GM19099 (cell line): ENCODE measurements at regions not wholly inside any gene's neighbourhood (a gene's known extent, or its start where the extent isn't known, plus 50 kb on each side); places are given as distances from the start of the nearest gene placed in this dataset.

ENCODE experiments used
- POLR2A ChIP-seq: IDR thresholded peaks from 3 replicates; pipeline ENCODE4 v1.6.1; 2011; ENCODE audit warnings: low read depth; ENCODE audit not compliant: insufficient read length; ENCODE audit errors: extremely low read depth

GRCh38 chr10:31728698-31729224 is 199.9 kb downstream of the ARHGAP12 start:
- TF ChIP-seq POLR2A = no peak

- no peak for TF ChIP-seq POLR2A
These were observed 203.2 kb downstream of the ARHGAP12 start for GRCh38 chr10:31725436-31725835.

DNA sequence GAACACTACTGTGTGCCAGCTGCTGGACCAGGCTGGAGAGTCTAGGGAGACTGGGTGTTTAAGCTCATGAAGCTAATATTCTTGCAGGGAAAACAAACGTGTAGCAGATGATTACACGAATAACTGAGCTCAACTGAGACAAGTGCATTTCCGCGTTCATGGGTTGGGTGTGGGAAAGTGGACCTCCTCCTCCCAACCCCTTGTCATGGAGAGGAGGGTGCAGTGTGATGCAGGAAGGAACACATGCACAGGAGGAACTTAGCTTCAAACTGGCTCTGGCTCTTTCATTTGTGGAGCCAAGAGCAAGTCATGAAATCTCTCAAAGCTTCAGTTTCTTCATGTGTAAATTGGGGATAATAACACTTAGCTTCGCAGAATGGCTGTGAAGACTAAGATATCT is 204.3 kb downstream of the ARHGAP12 start:
- no peak for TF ChIP-seq POLR2A

DNA sequence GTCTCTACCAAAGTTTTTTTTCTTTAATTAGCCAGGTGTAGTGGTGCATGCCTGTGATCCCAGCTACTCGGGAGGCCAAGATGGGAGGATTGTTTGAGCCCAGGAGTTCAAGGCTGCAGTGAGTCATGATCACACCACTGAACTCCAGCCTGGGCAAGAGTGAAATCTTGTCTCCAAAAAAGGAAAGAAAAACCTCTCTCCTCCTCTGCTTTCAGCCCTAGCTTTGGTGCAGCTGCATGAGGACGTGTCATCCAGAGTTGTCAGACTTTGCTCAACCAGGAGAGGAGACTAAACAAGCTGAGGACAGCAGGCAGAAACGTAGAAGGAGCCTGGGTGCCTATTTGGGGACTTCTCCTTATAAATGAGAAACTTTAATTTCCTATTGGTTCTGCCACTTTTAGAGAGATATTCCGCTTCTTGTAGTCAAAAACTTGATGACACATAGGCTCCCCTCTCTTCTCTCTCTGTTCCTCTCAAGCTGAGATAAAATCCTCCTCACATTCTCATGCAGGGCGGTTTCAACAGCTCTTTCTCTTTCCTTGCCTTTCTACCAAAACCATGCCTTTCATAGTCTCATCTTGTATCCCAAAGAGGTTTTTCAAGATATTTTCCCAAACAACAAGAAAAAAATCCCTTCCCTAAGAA is 205.4 kb downstream of the ARHGAP12 start:
- no peak for TF ChIP-seq POLR2A

DNA sequence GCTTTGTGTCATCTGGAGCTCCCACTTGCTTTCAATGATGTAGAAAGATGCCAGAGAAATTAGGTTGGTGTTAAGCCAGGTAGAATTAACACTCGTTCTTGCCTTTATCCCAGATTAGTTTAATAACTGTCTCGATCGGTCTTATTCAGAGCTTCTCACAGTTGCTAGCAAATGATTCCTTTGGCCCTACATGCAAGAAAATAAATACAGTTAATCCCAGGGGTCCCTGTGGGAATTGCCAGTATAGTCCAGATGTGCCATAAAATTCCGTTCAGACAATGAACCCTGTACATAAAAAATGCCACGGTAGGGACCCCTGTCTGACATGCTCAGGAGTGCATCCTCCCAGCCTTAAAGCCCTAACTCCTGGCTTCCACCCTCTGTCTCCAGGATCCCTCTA is 207.5 kb downstream of the ARHGAP12 start:
- TF ChIP-seq POLR2A = no peak

GRCh38 chr10:31720546-31720945 is 208.1 kb downstream of the ARHGAP12 start:
- no peak for TF ChIP-seq POLR2A

DNA sequence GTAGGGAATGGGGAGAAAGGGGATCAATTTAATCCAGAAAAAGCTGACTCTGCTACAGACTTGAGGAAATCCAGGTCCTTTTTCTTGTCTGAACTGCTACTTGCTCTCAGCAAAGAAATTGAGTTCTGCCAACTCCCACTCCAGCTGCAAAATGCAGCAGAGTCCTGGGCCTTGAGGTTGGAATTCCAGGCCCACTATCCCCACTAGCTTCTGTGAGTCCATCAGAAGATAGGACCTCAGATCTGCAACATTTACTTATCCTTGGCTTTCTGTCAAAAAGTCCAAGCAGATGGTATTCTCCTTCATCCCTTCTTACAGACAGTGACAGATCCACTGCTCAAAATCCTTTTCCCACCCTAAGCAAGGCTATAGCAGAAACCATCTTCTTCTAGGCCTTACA is 219.2 kb downstream of the ARHGAP12 start:
- no peak for TF ChIP-seq POLR2A

DNA sequence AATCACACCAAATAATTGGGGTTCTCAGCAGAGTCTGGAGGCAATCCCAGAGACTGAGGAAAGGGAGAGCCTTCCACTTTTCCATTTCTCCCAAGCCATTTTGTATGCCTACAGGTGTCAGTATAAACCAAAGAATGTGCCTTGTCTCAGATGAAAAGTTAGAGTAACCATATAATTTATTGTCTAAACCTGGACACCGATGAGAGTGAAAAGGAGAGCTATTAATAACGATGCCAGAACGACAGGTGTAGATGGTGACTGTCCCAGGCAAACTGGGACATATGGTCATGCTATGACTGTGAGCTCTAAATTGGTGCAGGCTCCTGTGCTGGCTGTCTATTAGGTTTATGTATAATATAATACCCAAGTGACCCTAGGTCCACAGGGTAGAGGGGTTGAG is 219.6 kb downstream of the ARHGAP12 start:
- no peak for TF ChIP-seq POLR2A

GRCh38 chr10:31708474-31708873 is 220.2 kb downstream of the ARHGAP12 start:
- no peak for TF ChIP-seq POLR2A

- TF ChIP-seq POLR2A = no peak
These were observed 220.6 kb downstream of the ARHGAP12 start for GRCh38 chr10:31708046-31708445.

- TF ChIP-seq POLR2A = peak; percentile 40
These were observed 221.3 kb downstream of the ARHGAP12 start for GRCh38 chr10:31707093-31708039.

DNA sequence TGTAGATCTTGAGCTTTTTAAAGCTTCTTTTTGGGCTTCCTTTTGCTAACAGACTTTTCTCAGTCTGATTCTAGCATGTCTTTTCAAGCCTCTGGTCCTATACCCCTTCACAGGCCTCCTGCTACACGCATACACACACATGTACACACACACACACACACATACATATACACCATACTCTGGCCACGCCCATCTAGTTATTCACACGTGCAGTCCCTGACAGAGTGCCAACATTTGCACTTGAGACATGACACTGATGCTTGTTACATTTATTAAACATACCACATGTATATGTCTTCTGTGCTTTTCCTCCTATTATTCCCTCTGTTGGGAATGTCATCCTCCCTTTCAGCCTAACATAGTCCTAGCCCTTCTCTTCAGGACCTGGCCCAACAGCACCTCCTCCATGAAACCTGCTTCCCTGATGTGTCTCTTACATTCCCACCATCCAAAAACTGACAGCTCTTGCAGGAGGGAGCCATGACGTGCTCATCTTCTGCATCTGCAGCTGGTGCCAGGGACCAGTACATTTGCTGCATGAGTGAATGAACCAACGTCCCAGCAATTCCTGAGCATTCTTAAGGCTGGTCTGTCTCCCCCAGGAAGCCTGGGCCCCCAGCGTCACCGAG is 222.1 kb downstream of the ARHGAP12 start:
- no peak for TF ChIP-seq POLR2A

- TF ChIP-seq POLR2A = no peak
These were observed 223.5 kb downstream of the ARHGAP12 start for GRCh38 chr10:31705136-31705535.

- TF ChIP-seq POLR2A = no peak
These were observed 224.4 kb downstream of the ARHGAP12 start for GRCh38 chr10:31704195-31704594.

GRCh38 chr10:31702954-31703353 is 225.7 kb downstream of the ARHGAP12 start:
- no peak for TF ChIP-seq POLR2A
